KG1 (cell line): ENCODE measurements at regions not wholly inside any gene's neighbourhood (a gene's known extent, or its start where the extent isn't known, plus 50 kb on each side); places are given as distances from the start of the nearest gene placed in this dataset.
"Not testable (repeated sequence)": the region's sequence is repeated elsewhere in the genome, so short reads cannot be mapped to it uniquely, and the experiment has no call there.

Experiments
- DNase-seq: peaks from one replicate; lab custom pipeline; 2025; lab: John Stamatoyannopoulos, UW

DNA sequence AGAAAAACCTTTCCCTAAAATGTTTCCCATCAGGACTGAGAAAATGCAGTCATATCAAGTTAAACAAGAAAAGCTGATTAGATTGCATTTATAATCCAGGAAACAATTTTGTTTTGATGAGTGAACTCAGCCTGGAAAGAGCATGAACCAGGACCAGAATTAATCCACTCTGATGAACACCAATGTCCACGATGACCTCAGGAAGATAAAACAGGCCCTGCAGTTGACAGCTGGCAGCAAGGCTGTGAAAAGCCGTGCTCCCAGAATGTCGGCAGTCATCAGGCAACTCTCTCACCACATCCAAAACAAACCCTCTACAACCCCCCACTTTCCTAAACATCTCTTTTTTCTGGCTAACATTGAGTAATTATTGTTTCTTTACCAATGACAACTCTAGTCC, 74.0 kb upstream of the PROKR2 start:
- DNase-seq, result no peak

DNA sequence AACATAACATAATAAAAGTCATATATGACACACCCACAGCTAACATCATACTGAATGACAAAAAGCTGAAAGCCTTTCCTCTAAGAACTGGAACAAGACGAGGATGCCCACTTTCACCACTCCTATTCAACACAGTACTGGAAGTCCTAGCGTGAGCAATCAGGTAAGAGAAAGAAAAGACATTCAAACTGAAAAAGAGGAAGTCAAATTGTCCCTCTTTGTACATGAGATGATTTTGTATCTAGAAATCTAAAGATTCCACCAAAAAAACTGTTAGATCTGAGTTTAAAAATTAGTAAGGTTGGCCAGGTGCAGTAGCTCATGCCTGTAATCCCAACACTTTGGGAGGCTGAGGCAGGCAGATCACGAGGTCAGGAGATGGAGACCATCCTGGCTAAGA, 70.1 kb upstream of the PROKR2 start:
- not testable (repeated sequence) for DNase-seq

DNA sequence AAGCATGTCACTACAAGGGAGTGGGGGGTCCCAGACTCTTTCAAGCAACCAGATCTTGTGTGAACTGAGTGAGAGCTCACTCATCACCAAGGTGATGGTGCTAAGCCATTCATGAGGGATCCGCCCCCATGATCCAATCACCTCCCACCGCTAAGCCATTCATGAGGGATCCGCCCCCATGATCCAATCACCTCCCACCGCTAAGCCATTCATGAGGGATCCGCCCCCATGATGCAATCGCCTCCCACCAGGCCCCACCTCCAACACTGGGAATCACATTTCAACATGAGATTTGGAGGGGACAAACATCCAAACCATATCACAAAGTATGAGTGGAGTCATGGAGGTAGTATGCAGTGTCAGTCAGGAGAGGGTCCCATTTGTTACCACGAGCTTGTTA, 64.8 kb upstream of the PROKR2 start:
- not testable (repeated sequence) for DNase-seq

DNA sequence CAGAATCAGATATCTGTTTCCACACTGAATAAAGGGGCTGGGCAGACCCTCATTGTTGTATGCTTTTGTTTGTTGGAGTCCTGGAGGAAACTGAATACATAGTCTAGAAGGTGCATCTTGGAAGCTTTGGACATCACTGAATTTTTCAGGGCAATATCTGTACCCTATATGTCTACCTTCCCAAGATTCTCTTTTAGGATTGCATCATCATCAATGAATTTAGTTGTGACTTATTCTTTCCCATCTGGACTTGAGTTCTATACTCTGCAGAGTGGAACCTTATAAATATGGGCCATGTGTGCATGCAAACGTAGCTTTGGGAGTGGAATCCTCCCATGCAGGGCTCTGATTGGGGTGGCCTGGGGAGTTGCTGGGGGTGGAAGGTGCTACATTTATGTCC, 60.7 kb upstream of the PROKR2 start:
- DNase-seq, result no peak

DNA sequence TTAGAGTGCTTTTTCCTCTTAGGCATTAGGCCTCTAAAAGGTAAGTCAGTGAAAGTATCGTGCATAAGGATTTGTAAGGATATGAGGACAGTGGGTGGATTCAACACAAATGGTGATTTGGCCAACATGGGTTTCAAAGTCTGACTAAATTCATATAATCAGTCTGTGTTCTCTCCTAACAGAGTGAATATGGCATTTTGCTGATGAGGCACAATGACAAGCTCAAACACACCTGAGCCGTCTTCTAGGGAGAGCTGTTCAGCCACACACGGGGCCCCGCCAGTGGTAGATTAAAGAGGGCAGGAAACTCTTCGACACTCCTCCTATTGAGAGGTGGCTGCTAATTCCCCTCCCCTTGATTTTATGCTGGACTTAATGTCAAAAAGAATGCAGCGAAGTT, 59.5 kb upstream of the PROKR2 start:
- no peak for DNase-seq

DNA sequence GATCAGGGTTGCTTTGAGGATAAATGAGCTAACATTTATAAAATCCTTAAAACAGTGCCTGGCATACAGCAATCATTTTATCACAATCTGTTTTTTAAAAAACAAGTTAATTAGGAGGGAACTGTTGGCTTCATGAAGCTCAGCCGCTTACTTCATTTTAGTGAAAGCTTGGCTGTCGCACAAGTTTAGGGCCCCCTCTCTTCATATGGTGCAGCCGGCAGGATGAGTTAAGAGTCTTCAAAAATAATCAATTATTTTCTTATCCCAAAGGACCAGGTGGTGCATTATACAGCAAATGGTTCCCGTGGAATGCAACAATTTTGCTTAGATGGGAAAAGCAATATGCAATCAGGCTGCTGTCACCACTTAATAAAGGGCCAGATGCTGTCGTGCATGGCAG, 57.4 kb upstream of the PROKR2 start:
- DNase-seq, result no peak

DNA sequence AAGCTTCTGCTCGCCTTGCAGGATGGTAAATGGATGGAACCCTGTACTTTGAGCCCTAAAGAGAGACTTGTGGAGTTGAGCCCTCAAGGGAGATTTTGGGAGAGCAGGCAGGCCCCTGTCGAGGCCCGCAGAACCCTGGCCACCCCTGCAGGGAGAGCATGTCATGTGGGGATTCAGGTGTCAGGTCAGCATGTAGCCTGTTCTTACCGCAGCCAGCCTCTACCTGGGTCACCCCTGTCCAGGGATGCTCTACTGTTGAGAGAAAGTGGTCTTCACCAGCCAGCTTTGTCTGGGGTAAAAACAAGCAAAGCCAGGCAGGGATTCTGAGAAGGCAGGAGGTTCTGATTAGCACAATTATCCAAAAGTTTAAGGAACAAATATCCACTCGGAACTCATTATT, 55.6 kb upstream of the PROKR2 start:
- no peak for DNase-seq

DNA sequence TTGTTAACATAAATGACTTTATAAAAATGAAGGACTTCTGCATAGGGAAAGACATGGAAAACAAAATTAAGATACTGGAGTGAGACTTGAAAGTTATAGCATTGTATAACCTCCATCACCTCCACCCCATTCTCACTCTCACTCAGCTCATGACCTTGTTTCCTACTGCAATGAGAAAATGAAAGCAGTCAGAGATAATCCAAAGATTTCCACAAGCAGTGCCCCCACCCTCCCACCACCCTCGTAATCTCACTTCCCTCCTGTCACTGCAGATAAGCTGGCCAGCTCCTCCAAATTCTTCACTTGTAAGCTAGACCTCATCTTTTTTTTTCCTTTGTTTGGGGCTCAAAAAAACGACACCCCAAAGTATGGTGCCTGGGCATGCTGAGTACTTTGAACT, 52.9 kb upstream of the PROKR2 start:
- no peak for DNase-seq
